Effector CD4-positive, alpha-beta T cell (primary cell): ENCODE measurements at regions not wholly inside any gene's neighbourhood (a gene's known extent, or its start where the extent isn't known, plus 50 kb on each side); places are given as distances from the start of the nearest gene placed in this dataset.
"Not testable (repeated sequence)": the region's sequence is repeated elsewhere in the genome, so short reads cannot be mapped to it uniquely, and the experiment has no call there.

ENCODE experiments used
- DNase-seq: peaks from one replicate; pipeline ENCODE4 v3.0.0-alpha.2; 2020

- no peak for DNase-seq
These were observed 220.6 kb downstream of the DHX15 start for GRCh38 chr4:24363751-24364150.

DNA sequence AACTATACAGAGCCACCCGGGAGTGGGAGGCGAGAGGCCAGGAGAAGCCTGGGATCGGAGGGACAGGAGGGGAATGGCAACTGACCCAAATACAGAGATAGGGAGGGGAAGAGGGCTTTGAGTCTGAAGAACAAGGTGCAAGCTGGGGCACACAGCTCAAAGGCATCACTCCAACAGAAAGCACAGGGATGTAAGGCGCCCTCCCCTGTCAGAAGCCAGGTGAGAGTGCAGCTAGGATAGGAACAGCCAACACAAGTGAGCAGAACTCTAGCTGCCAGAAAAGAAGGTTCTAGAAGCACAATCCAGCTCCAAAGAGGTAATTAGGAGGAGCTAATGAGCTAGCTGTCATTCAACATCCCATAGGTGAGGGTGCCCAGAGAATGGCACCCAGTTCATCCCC, 232.2 kb downstream of the DHX15 start:
- DNase-seq, result no peak

- not testable (repeated sequence) for DNase-seq
These were observed 235.0 kb downstream of the DHX15 start for GRCh38 chr4:24349168-24349996.

GRCh38 chr4:24339260-24339659, 245.1 kb downstream of the DHX15 start:
- DNase-seq, result no peak

GRCh38 chr4:24337451-24338190, 246.7 kb downstream of the DHX15 start:
- no peak for DNase-seq

GRCh38 chr4:24335616-24336015, 248.7 kb downstream of the DHX15 start:
- no peak for DNase-seq

DNA sequence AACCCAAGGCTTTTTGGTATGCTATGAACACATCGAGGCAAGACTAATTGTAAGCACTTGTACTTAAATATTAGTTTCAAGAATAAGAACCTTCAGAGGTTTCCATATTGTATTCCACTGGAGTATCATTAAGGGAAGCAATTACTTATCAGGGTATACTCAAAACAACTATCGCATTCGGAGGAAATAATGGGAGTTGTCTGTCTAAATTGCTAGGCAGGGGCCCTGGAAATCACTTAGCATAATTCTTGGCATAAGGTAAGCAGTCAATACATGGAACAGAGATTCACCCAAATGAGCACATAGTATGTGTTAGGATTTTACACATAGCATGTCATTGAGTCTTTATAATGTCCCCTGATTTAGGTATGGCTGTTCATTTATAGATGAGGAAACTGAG, 249.4 kb downstream of the DHX15 start:
- no peak for DNase-seq

DNA sequence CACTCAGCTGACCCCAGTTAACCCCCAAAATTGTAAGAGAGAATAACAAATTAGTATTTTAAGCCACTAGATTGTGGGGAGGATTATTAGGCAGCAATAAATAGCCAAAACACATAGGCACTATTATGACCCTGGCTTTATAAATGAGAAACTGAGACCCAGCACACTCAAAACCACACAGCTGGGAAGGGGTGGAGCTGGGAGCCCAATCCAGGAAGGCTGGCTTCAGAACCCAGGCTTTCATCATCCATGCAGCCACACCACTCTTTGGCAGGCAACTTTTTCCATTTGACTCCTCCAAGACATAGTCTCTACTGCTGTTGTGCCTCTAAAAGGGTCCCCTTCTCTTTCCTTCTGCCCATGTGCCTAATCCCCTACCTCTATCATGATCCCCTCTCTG, 253.8 kb downstream of the DHX15 start:
- DNase-seq, result no peak

DNA sequence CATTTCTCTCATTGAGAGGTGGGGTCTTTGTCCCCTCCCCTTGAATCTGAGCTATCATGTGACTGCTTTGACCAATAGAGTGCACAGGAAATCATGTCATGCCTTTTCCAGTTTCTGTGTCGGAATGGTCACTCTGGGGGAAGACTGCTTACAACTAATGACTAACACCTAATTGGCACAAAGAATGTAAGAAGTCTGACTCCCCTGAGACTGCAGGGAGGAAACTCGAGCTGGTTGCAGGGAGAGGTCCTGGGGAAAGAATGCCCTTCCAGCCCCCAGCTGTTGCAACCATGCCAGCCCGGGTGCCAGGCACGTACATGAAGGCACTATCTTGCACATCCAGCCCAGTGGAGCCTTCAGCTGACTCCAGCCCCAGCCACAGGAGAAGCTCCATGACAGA, 254.2 kb downstream of the DHX15 start:
- DNase-seq, result no peak

DNA sequence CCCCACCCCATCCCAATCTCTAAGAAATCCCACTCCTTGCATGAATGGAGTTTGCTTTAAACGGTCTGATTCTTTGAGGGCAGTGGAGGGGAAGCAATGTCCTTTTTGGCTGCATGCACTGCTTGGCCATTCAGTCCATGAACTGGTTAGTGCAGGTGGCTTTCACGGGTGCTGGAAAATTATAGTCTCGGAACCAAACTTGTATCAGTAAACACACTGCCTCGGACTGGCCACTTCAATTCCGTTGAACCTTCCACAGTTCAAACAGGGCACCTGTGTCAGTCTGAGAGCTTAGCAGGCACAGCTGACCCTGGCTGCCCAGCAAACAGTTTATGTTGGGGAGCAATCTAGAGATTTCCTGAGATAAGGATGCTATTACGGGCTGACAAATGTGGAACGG, 255.6 kb downstream of the DHX15 start:
- DNase-seq, result no peak

- no peak for DNase-seq
These were observed 256.0 kb downstream of the DHX15 start for GRCh38 chr4:24328310-24328709.

DNA sequence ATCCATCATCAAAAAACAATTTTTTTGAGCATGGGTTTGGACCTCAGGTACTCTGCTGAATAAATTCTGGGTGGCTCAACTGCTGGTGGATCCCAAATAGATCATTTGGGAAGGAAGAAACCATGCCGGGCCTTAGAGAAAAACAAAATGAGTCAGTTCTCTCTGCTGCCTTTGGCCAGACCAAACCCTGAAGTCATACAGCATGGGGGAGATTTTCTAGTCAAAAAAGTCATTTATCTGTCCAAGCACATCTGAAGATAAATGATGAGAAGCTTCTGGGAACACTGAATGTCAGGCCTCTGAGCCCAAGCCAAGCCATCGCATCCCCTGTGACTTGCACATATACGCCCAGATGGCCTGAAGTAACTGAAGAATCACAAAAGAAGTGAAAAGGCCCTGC, 261.4 kb downstream of the DHX15 start:
- no peak for DNase-seq

DNA sequence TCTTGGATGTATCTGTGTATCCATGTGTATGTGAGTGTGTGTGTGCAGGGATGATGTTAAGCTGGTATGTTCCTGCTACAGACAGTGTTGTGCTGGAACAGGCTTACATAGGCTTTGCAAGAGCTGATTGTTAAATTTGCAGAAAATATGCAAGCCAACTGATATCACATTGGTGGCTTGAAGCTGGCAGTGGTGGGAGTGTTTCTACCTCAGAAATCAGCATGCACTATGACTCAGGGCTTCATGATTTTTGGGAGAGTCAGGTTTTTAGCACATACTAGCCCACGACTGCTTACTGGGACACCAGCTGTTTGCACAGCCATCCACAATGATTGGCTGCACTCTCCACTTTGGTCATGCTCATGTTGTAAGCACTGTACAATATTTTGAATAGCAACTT, 261.8 kb downstream of the DHX15 start:
- DNase-seq, result no peak

- no peak for DNase-seq
These were observed 262.7 kb downstream of the DHX15 start for GRCh38 chr4:24321616-24322015.

DNA sequence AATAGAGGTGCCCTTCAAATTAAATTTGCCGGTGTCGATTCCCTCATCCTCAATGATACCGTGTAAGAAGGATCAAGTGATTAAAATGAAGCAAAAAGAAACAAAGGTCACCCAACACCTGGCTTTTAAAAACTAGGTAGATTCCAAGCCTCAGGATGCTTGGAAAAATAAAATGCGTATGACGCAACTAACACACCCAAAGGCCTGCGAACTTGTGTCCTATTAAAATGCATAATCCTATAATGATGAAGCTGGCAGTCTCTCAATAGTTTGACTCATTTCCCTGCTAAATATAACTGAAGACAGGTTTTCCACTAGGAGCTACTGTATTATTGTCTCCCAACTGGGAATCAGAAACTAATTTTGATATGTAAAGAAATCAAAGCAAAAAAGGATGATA, 263.2 kb downstream of the DHX15 start:
- no peak for DNase-seq

DNA sequence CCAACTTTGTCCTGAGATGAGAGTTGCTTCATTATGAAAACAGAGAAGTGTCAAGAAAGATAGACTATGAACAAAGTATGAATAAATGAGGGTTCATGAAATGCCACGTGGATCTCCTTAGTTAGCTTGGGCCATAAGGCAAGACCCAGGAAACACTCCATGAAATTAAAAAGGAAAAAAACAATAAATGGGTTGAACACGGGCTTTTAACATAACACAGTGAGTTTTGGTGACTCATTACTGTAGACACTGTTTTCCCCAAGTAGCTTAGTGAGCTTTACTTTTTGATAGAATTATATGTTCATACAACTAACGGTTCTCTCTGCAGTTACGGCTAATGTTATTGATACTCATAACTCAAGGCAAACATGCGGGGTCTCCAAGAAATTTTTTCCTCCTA, 265.0 kb downstream of the DHX15 start:
- DNase-seq, result no peak

GRCh38 chr4:24315056-24315455, 269.3 kb downstream of the DHX15 start:
- no peak for DNase-seq

DNA sequence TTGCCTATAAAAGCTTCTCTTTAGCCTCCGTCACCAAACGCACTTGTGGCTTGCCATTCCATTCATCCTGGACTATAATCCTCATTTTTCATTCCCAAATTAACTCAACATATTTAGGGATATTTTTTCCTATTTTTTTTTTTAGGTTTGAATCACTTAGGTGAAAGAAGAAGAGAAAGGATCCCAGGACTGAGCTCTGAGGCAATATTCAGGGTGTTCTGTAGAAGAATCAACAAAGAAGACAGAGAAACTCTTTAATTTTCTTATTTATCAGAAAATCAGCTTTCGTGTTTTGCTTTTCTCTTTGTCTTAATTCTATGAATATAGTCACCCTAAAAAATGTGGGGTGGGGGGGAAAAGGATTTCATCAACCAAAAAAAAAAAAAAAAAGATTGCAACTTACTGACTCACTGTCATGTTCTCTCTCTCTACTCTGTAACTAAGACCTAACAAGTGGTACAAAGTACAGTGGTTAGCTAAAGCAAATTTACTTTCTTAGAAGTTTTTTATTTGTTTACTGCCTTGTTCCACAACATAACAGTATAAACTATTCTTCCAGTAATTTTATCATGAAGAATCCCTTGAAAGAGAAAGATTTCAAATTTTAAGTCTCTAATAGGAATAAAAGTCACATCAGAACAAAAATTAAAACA, 272.0 kb downstream of the DHX15 start:
- no peak for DNase-seq

GRCh38 chr4:24303926-24304325, 280.4 kb downstream of the DHX15 start:
- no peak for DNase-seq

GRCh38 chr4:24298911-24299310, 285.4 kb downstream of the DHX15 start:
- DNase-seq, result no peak

DNA sequence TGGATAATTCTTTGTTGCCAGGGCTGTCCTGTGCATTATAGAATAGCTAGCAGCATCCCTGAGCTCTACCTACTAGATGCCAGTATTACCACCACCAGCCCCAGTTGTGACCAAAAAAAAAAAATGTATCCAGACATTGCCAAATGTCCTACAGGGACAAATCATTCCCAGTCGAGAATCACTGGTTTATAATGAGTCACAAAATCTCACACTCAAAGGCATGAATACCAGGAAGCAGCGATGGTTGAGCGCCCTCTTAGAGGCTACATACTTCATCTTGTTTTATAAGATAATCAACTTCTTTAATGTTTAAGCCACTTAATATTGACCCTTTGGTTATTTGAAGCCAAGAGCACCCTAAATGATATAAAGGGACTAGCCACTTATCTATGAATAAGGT, 297.3 kb downstream of the DHX15 start:
- no peak for DNase-seq

DNA sequence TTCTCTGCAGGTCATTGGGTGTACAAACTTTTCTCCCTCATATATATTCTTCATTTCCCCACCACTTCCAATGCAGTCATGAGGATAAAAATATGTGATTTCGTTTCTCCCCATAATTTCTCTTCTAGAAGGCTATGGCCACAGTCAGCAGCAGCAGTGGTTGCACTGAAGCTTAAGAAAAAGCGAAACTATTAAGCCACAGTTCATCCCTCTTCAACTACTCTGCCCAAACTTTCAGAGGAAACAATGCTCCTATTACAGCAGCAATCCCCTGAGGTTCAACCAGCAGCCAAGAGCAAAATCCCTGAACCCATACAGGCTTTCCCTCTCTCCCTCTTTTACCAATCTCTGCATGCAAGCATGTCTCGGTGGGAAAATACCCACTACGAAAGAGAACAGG, 298.6 kb downstream of the DHX15 start:
- DNase-seq, result no peak

DNA sequence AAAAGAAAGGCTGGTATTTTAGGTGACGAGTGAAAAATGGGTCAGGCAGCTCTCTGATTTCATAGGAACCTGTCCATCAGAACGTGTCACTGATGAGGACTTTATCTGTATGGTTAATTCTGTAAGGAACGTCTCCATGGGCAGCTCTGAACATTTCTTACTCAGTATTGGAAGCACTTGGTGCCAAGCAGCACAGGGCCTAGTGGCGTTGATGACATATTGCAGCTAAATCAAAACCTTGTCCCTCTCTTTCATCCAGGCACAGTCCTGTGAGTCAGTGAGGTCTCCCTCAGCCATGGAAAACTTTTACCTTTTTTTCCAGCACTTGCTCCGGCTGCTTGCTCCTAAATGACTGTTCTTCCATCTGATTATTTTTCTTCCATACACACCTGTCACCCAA, 301.9 kb downstream of the DHX15 start:
- no peak for DNase-seq

DNA sequence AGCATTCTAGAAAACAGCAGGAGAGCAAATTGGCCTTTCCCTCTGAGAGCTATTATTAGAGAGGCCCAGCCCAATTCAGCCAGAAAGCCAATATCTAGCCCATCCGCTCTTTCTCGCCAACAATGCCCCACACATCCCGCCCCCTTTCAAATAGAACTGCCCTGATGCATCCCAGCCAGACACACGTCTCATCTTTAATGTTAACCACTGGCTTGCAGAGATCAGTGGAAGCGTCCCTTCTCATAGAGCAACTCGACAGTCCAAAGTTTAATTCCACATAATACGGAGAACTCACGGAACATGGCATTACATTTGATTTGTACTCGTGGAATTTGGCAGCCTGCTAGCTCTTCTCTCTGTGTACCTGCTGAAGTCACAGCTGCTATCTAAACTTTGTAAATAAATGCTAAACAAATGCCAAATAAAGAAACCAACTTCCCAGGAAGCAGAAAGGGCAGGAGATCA, 304.4 kb downstream of the DHX15 start:
- DNase-seq, result no peak
